ENCODE measurements at regions not wholly inside any gene's neighbourhood (a gene's known extent, or its start where the extent isn't known, plus 50 kb on each side); places are given as distances from the start of the nearest gene placed in this dataset.

DNA sequence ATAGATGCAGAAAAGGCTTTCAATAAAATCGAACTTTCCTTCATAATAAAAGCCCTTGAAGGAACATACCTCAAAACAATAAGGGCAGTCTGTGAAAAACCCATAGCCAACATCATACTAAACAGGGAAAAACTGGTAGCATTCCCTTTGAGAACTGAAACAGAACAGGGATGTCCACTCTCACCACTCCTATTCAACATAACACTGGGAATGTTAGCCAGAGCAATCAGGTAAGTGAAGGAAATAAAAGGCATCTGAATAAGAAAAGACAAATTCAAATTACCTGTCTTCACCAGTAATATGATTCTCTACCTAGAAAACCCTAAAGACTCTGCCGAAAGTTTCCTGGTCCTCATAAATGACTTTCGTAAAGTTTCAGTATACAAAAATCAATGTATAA, 861.0 kb upstream of the VRK2 start:
- POLR2A ChIA-PET (ENCODE audit: partially characterized antibody): no interaction called here
- FAIRE-seq: no peak
- TF ChIP-seq KDM1A (IDR thresholded peaks at IDR 0.05; ENCODE audit: borderline replicate concordance, low read length) (no peak), EGR1 (IDR thresholded peaks at IDR 0.05; ENCODE audit: borderline replicate concordance, low read depth, low read length) (no peak), SIX5 (IDR thresholded peaks at IDR 0.05; ENCODE audit: low read depth, low read length) (no peak), KDM5A (IDR thresholded peaks at IDR 0.05; ENCODE audit: low read length) (no peak), GABPA (IDR thresholded peaks at IDR 0.05; ENCODE audit: borderline replicate concordance, insufficient read depth, low read length) (no peak), MAFK (IDR thresholded peaks at IDR 0.05; ENCODE audit: low read depth, low read length) (no peak), RFX5 (IDR thresholded peaks at IDR 0.05; ENCODE audit: borderline replicate concordance, low read depth, low read length) (no peak), PHF8 (conservative IDR thresholded peaks at IDR 0.05; ENCODE audit: low read depth, low read length) (no peak), SP2 (IDR thresholded peaks at IDR 0.05; ENCODE audit: low read length) (no peak), NANOG (IDR thresholded peaks at IDR 0.05; ENCODE audit: insufficient read depth, low read depth, low read length, poor library complexity, severe bottlenecking) (no peak), CREB1 (IDR thresholded peaks at IDR 0.05) (no peak), CTCF (IDR thresholded peaks at IDR 0.05; ENCODE audit: control extremely low read depth in 1 of 3, insufficient read depth in 1 of 3, low read depth in 1 of 3, low read length in 3 of 3) (no peak), RXRA (IDR thresholded peaks at IDR 0.05; ENCODE audit: insufficient read depth, low read depth, low read length) (no peak)

More for the DNA sequence above, 861.0 kb upstream of the VRK2 start:
- no peak overlapping the region for H3K18ac ChIP-seq (ENCODE audit: extremely low read depth, low read length)
- no peaks in the 10 kb centered on the region for H3K36me3 ChIP-seq (ENCODE audit: control insufficient read depth in 2 of 4, insufficient read depth in 4 of 4, low read length in 3 of 4)
- H3K4me3 ChIP-seq (ENCODE audit: extremely low read depth in 1 of 4, insufficient read depth in 2 of 4, low read depth in 3 of 4, low read length in 4 of 4): 0 out of 8 replicates have a peak overlapping the region, but pooled peaks of 1 of the 4 experiments have one; percentile 23
- no peaks in the 10 kb centered on the region for H3K79me2 ChIP-seq (ENCODE audit: control insufficient read depth in 1 of 2, insufficient read depth in 2 of 2, low read length in 2 of 2)
- H3K9ac ChIP-seq (replicated peaks in 1 of 4; ENCODE audit: extremely low read depth in 1 of 4, low read depth in 3 of 4, low read length in 3 of 4): no peak overlapping the region
- no peaks in the 10 kb centered on the region for H3K27me3 ChIP-seq (replicated peaks in 1 of 4; ENCODE audit: control insufficient read depth in 3 of 4, extremely low read depth in 1 of 4, insufficient read depth in 3 of 4, low read length in 3 of 4)
- no peaks in the 10 kb centered on the region for H3K9me3 ChIP-seq (ENCODE audit: insufficient read depth in 2 of 2, low read depth in 1 of 2, low read length in 1 of 2)
- H3K27ac ChIP-seq (ENCODE audit: low read depth, low read length): no peak overlapping the region
- WGBS, 2 experiments (ENCODE audit: extremely low coverage in 1 of 2, insufficient coverage in 1 of 2, insufficient read length in 1 of 2, insufficient replicate concordance in 2 of 2, low coverage in 1 of 2, low lambda C conversion rate in 2 of 2, missing lambda C conversion rate in 1 of 2): 78% methylated on average over 3 of the region's 3 CpGs; no CpG with 5 or more reads in 1 of the 2 experiments
- H2AK5ac ChIP-seq (ENCODE audit: low read depth, low read length): no peak overlapping the region
- no peak overlapping the region for H4K8ac ChIP-seq (ENCODE audit: extremely low read depth, insufficient read depth, low read length)
- peak overlapping the region in 1 of 2 experiments; percentile 18; a peak in 2 of 4 replicates for H3K4me2 ChIP-seq (ENCODE audit: insufficient read depth in 1 of 2, low read depth in 2 of 2, low read length in 2 of 2)
- H2BK20ac ChIP-seq (ENCODE audit: low read length): no peak overlapping the region
- H2BK15ac ChIP-seq (ENCODE audit: low read length): no peak overlapping the region
- no peak overlapping the region for H2BK12ac ChIP-seq (ENCODE audit: low read depth, low read length)
- no peaks in the 10 kb centered on the region for H4K20me1 ChIP-seq (replicated peaks in 1 of 2; ENCODE audit: control insufficient read depth in 1 of 2, insufficient read depth in 2 of 2, low read length in 2 of 2)
- H3K4me1 ChIP-seq (replicated peaks in 1 of 4; ENCODE audit: control insufficient read depth in 3 of 4, insufficient read depth in 4 of 4, low read length in 3 of 4): peaks cover 0 to 6% (median 0%) of the 10 kb centered on the region in 4 experiments; a peak in 1 of 7 replicates
- H3K79me1 ChIP-seq (ENCODE audit: low read depth, low read length): no peaks in the 10 kb centered on the region
- H4K5ac ChIP-seq (ENCODE audit: insufficient read length, low read depth, low read length): no peak overlapping the region
- H2BK120ac ChIP-seq (replicated peaks; ENCODE audit: low read depth, low read length): no peak overlapping the region
- no peak overlapping the region for H3K23ac ChIP-seq (ENCODE audit: insufficient read length)
- H3K23me2 ChIP-seq (ENCODE audit: low read depth, low read length): no peaks in the 10 kb centered on the region
- H3K4ac ChIP-seq (replicated peaks; ENCODE audit: insufficient read length, low read depth, low read length): no peak overlapping the region
- CTCF ChIA-PET (ENCODE audit: partially characterized antibody): no interaction called here
- H3K56ac ChIP-seq (replicated peaks; ENCODE audit: insufficient read length, low read depth, low read length): no peak overlapping the region
- no peak overlapping the region for H2AFZ ChIP-seq (ENCODE audit: low read length)
- H2BK5ac ChIP-seq (ENCODE audit: low read depth, low read length): no peak overlapping the region
- no peak for DNase-seq (ENCODE audit: low read depth in 1 of 2, low spot score in 2 of 2)
- H3K14ac ChIP-seq (ENCODE audit: insufficient read length): no peak overlapping the region
- no peak overlapping the region for H4K91ac ChIP-seq (replicated peaks; ENCODE audit: insufficient read length, low read length)

All from H1 (cell line).